GM23338 (cell line): ENCODE measurements at regions not wholly inside any gene's neighbourhood (a gene's known extent, or its start where the extent isn't known, plus 50 kb on each side); places are given as distances from the start of the nearest gene placed in this dataset.

Experiments
- ATAC-seq: fragments of 200-7000 bp; cut with Tn5 transposase; 3 replicates; pipeline ENCODE4 v1.9.1; 2020
- DNase-seq: peaks from one replicate; pipeline ENCODE4 v3.0.0-alpha.2; 2015; ENCODE audit warnings: low spot score
- H2AFZ ChIP-seq: fragments of 200-600 bp; sonication (generic); 2 replicates; pipeline ENCODE4 v1.8.0; 2016; ENCODE audit warnings: antibody characterized with exemption, mild to moderate bottlenecking, moderate library complexity
- H3F3A ChIP-seq: fragments of 200-600 bp; sonication (generic); replicated peaks from 2 replicates; pipeline ENCODE4 v1.8.0; 2017; ENCODE audit warnings: antibody characterized with exemption, mixed run types, low read depth
- H3K27ac ChIP-seq: fragments of 200-600 bp; sonication (generic); 2 replicates; pipeline ENCODE4 v1.6.1; 2016; ENCODE audit warnings: low read depth
- H3K27me3 ChIP-seq: fragments of 200-600 bp; sonication (generic); 2 replicates; pipeline ENCODE4 v1.8.0; 2016; ENCODE audit warnings: mild to moderate bottlenecking, mixed run types, moderate library complexity; ENCODE audit not compliant: insufficient read depth
- H3K36me3 ChIP-seq: fragments of 200-600 bp; sonication (generic); 2 replicates; pipeline ENCODE4 v1.8.0; 2016; ENCODE audit warnings: mild to moderate bottlenecking; ENCODE audit not compliant: insufficient read depth
- H3K4me1 ChIP-seq: fragments of 200-600 bp; sonication (generic); 2 replicates; pipeline ENCODE4 v1.8.0; 2016; ENCODE audit warnings: mild to moderate bottlenecking, moderate library complexity; ENCODE audit not compliant: insufficient read depth
- H3K4me2 ChIP-seq: fragments of 200-600 bp; sonication (generic); 2 replicates; pipeline ENCODE4 v1.7.1; 2017; ENCODE audit warnings: mixed run types
- H3K4me3 ChIP-seq: fragments of 200-600 bp; sonication (generic); 2 replicates; pipeline ENCODE4 v1.6.1; 2016; ENCODE audit warnings: mixed run types
- H3K79me2 ChIP-seq: fragments of 200-600 bp; sonication (generic); replicated peaks from 2 replicates; pipeline ENCODE4 v1.8.0; 2017; ENCODE audit warnings: mild to moderate bottlenecking; ENCODE audit not compliant: insufficient read depth
- H3K9me2 ChIP-seq: fragments of 200-600 bp; sonication (generic); 2 replicates; pipeline ENCODE4 v1.8.0; 2017; ENCODE audit not compliant: insufficient read depth
- H4K20me1 ChIP-seq: fragments of 200-600 bp; sonication (generic); replicated peaks from 2 replicates; pipeline ENCODE4 v1.8.0; 2017; ENCODE audit warnings: mild to moderate bottlenecking; ENCODE audit not compliant: insufficient read depth
- H3K27ac Mint-ChIP-seq: 2 replicates; pipeline ENCODE4 v1.8.0; 2020; ENCODE audit warnings: inconsistent platforms, mild to moderate bottlenecking, moderate library complexity, mixed read lengths
- H3K27me3 Mint-ChIP-seq: 3 replicates; pipeline ENCODE4 v1.8.0; 2022; ENCODE audit warnings: low read depth, mild to moderate bottlenecking, moderate library complexity, mixed read lengths, inconsistent platforms; ENCODE audit not compliant: insufficient read depth, poor library complexity
- H3K36me3 Mint-ChIP-seq: 3 replicates; pipeline ENCODE4 v1.8.0; 2021; ENCODE audit warnings: low read depth, mild to moderate bottlenecking, inconsistent platforms, moderate library complexity, mixed read lengths
- H3K4me1 Mint-ChIP-seq: 3 replicates; pipeline ENCODE4 v1.8.0; 2020; ENCODE audit warnings: mild to moderate bottlenecking, inconsistent platforms, mixed read lengths
- H3K4me3 Mint-ChIP-seq: 3 replicates; pipeline ENCODE4 v1.8.0; 2021; ENCODE audit warnings: moderate library complexity, mild to moderate bottlenecking, inconsistent platforms, mixed read lengths
- H3K9me3 Mint-ChIP-seq: 3 replicates; pipeline ENCODE4 v1.8.0; 2020; ENCODE audit warnings: moderate library complexity, mild to moderate bottlenecking, inconsistent platforms, mixed read lengths
- CTCF ChIP-seq, 2 experiments: fragments of 200-600 bp in 1 of 2; sonication (generic) in 1 of 2; conservative IDR thresholded peaks; 2 replicates each; pipeline versions ENCODE4 v1.5.1 to v1.6.1; 2016 to 2017; ENCODE audit warnings: antibody characterized with exemption in 2 of 2, low read depth in 2 of 2, mild to moderate bottlenecking in 2 of 2, moderate library complexity in 1 of 2
- EZH2 ChIP-seq: fragments of 200-600 bp; sonication (generic); IDR thresholded peaks from one replicate; pipeline ENCODE4 v1.8.0; 2017; ENCODE audit warnings: antibody characterized with exemption, mild to moderate bottlenecking, low read depth; ENCODE audit not compliant: unreplicated experiment
- EZH2phosphoT487 ChIP-seq: fragments of 200-600 bp; sonication (generic); IDR thresholded peaks from one replicate; pipeline ENCODE4 v1.8.1; 2018; ENCODE audit warnings: antibody characterized with exemption; ENCODE audit not compliant: unreplicated experiment
- JUNB ChIP-seq: IDR thresholded peaks from one replicate; pipeline ENCODE4 v1.6.1; 2016; ENCODE audit warnings: antibody characterized with exemption; ENCODE audit not compliant: unreplicated experiment
- NANOG ChIP-seq: IDR thresholded peaks from 2 replicates; pipeline ENCODE4 v1.6.1; 2016; ENCODE audit warnings: antibody characterized with exemption, borderline replicate concordance
- POLR2AphosphoS5 ChIP-seq: IDR thresholded peaks from 2 replicates; pipeline ENCODE4 v1.6.1; 2016; ENCODE audit warnings: antibody characterized with exemption, low read depth
- STAT1 ChIP-seq: IDR thresholded peaks from one replicate; pipeline ENCODE4 v1.6.1; 2016; ENCODE audit warnings: antibody characterized with exemption; ENCODE audit not compliant: unreplicated experiment
- ZNF114 ChIP-seq: fragments of 250-450 bp; sonication (Bioruptor Pico); IDR thresholded peaks from 2 replicates; pipeline ENCODE4 v1.5.0; 2020; ENCODE audit warnings: mild to moderate bottlenecking, moderate library complexity
- ZNF331 ChIP-seq: fragments of 250-450 bp; sonication (Bioruptor Pico); IDR thresholded peaks from 2 replicates; pipeline ENCODE4 v1.5.0; 2020; ENCODE audit warnings: low read depth, mild to moderate bottlenecking, moderate library complexity
- ZNF462 ChIP-seq: fragments of 250-450 bp; sonication (Bioruptor Pico); IDR thresholded peaks from 2 replicates; pipeline ENCODE4 v1.5.0; 2020; ENCODE audit warnings: mild to moderate bottlenecking, moderate library complexity
- TF ChIP-seq, protein P1 (sequence below): IDR thresholded peaks from 2 replicates; pipeline ENCODE4 v1.6.1; 2016; ENCODE audit warnings: antibody characterized with exemption
- TF ChIP-seq, protein P2 (sequence below): IDR thresholded peaks from one replicate; pipeline ENCODE4 v1.6.1; 2018; ENCODE audit warnings: antibody characterized with exemption; ENCODE audit not compliant: unreplicated experiment

DNA sequence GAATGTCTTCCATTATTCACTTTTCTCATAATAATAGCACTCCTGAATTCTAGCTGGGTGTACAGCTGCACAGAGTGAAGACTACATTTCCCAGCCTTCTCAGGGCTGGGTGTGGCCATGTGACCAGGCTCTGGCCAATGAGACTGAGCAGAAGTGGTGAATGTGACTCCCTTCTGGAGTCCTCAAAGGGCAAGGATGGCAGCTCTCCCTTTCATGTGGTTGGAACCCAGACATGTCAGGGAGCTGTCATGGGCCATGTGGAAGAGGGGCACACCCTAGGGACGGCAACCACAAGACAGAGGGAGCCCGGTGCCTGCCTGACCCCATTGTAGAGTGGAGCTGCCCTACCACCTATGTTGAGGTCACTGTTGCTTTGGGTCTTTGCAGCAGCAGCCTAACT, 312.8 kb upstream of the SULF2 start (continued):
- no peak for TF ChIP-seq CTCF (conservative IDR thresholded peaks at IDR 0.05; ENCODE audit: low read depth in 2 of 2)

DNA sequence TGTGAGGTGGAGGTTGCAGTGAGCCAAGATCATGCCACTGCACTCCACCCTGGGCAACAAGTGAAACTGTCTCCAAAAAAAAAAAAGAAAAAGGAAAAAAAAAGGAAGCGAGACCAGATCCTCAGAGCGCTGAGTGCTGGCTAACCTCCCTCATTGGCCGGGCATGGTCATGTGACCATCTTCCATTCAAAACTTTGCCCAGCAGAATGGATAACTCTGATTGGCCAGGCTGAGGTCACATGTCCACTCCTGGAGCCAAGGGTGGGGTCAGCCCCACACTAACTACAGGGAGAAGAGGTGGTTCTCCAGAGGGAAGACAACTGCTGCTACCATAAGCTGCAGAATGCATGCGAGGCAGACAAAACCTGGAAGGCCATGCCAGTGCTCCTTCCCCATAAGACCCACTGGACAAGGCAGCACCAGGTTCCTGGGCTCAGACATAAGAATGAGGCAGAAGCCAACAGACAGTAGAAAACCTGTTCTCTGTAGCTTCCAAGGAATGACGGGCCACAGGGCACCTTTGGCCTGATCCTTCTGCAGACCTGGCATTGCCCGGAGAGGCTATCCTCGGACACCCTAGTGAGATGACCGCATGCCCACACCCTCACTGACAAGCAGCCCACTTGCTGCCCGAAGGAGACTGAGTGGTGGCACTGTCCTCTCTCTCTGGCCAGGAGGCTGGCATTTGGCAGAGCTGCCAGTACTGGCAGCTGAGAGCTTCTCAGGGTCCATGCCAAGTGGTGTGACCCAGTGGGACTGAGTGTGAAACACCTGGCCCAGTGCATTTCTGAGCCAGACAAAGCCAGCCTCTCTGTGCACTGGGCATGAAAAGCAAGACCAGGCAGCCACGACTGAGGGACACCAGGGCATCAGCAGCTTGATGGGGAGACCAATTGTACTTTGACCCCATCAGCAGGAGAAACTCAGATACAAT, 311.9 kb upstream of the SULF2 start:
- H2AFZ ChIP-seq = no peak overlapping the region
- H3K4me3 ChIP-seq = no peak overlapping the region
- H3K27me3 ChIP-seq = no peaks in the 10 kb centered on the region
- Mint-ChIP-seq H3K9me3 (peaks cover 3% of the 10 kb centered on the region; the same call in 1 of the 3 replicates), H3K27ac (no peak overlapping the region), H3K27me3 (peaks cover 7% of the 10 kb centered on the region), H3K36me3 (no peaks in the 10 kb centered on the region), H3K4me3 (no peak overlapping the region), H3K4me1 (no peaks in the 10 kb centered on the region)
- H3K9me2 ChIP-seq = 0 out of 2 replicates have a peak, but pooled peaks cover 4% of the 10 kb centered on the region
- no peaks in the 10 kb centered on the region for H3F3A ChIP-seq
- no peak overlapping the region for H3K4me2 ChIP-seq
- ATAC-seq (no peak), DNase-seq (no peak)
- no peak overlapping the region for H3K27ac ChIP-seq
- H4K20me1 ChIP-seq = no peaks in the 10 kb centered on the region
- no peaks in the 10 kb centered on the region for H3K79me2 ChIP-seq
- H3K4me1 ChIP-seq = no peaks in the 10 kb centered on the region
- H3K36me3 ChIP-seq = no peaks in the 10 kb centered on the region
- TF ChIP-seq JUNB = no peak
- TF ChIP-seq, protein P1, sequence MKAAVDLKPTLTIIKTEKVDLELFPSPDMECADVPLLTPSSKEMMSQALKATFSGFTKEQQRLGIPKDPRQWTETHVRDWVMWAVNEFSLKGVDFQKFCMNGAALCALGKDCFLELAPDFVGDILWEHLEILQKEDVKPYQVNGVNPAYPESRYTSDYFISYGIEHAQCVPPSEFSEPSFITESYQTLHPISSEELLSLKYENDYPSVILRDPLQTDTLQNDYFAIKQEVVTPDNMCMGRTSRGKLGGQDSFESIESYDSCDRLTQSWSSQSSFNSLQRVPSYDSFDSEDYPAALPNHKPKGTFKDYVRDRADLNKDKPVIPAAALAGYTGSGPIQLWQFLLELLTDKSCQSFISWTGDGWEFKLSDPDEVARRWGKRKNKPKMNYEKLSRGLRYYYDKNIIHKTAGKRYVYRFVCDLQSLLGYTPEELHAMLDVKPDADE = no peak
- no peak for TF ChIP-seq EZH2
- TF ChIP-seq ZNF462 (CRISPR knock-in tag) = no peak
- no peak for TF ChIP-seq NANOG
- no peak for TF ChIP-seq EZH2phosphoT487
- TF ChIP-seq, protein P2, sequence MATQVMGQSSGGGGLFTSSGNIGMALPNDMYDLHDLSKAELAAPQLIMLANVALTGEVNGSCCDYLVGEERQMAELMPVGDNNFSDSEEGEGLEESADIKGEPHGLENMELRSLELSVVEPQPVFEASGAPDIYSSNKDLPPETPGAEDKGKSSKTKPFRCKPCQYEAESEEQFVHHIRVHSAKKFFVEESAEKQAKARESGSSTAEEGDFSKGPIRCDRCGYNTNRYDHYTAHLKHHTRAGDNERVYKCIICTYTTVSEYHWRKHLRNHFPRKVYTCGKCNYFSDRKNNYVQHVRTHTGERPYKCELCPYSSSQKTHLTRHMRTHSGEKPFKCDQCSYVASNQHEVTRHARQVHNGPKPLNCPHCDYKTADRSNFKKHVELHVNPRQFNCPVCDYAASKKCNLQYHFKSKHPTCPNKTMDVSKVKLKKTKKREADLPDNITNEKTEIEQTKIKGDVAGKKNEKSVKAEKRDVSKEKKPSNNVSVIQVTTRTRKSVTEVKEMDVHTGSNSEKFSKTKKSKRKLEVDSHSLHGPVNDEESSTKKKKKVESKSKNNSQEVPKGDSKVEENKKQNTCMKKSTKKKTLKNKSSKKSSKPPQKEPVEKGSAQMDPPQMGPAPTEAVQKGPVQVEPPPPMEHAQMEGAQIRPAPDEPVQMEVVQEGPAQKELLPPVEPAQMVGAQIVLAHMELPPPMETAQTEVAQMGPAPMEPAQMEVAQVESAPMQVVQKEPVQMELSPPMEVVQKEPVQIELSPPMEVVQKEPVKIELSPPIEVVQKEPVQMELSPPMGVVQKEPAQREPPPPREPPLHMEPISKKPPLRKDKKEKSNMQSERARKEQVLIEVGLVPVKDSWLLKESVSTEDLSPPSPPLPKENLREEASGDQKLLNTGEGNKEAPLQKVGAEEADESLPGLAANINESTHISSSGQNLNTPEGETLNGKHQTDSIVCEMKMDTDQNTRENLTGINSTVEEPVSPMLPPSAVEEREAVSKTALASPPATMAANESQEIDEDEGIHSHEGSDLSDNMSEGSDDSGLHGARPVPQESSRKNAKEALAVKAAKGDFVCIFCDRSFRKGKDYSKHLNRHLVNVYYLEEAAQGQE = no peak
- TF ChIP-seq ZNF331 (CRISPR knock-in tag) = no peak
- TF ChIP-seq POLR2AphosphoS5 = no peak
- TF ChIP-seq STAT1 = no peak
- no peak for TF ChIP-seq ZNF114 (CRISPR knock-in tag)
